SK-N-SH treated with all-trans-retinoic acid at 6 μM for 48 hours (cell line): ENCODE measurements at regions not wholly inside any gene's neighbourhood (a gene's known extent, or its start where the extent isn't known, plus 50 kb on each side); places are given as distances from the start of the nearest gene placed in this dataset.

Experiments
- ATAC-seq: fragments of 200-7000 bp; cut with Tn5 transposase; 3 replicates; pipeline ENCODE4 v1.9.1; 2020; ENCODE audit warnings: mild to moderate bottlenecking, moderate library complexity
- ARNTL ChIP-seq: fragments of 450-650 bp; formaldehyde crosslinking; IDR thresholded peaks from 2 replicates; pipeline ENCODE4 v1.5.0; 2020; ENCODE audit warnings: low read depth, mild to moderate bottlenecking, moderate library complexity, borderline replicate concordance
- BACH2 ChIP-seq: fragments of 250-450 bp; sonication (Bioruptor Pico); IDR thresholded peaks from 2 replicates; pipeline ENCODE4 v1.9.0; 2021; ENCODE audit warnings: mild to moderate bottlenecking, borderline replicate concordance
- CREB5 ChIP-seq: fragments of 250-450 bp; sonication (Bioruptor Pico); IDR thresholded peaks from 2 replicates; pipeline ENCODE4 v1.5.1; 2020; ENCODE audit warnings: low read depth, mild to moderate bottlenecking, moderate library complexity
- CSDC2 ChIP-seq: fragments of 250-450 bp; sonication (Bioruptor Pico); IDR thresholded peaks from 2 replicates; pipeline ENCODE4 v1.5.0; 2020; ENCODE audit warnings: mild to moderate bottlenecking, moderate library complexity
- CSRNP3 ChIP-seq: fragments of 250-450 bp; sonication (Bioruptor Pico); IDR thresholded peaks from 2 replicates; pipeline ENCODE4 v1.5.1; 2021; ENCODE audit warnings: mild to moderate bottlenecking, moderate library complexity
- GLIS3 ChIP-seq: fragments of 250-450 bp; sonication (Bioruptor Pico); IDR thresholded peaks from 2 replicates; pipeline ENCODE4 v1.5.0; 2020; ENCODE audit warnings: mild to moderate bottlenecking, moderate library complexity
- ISL1 ChIP-seq: fragments of 250-450 bp; sonication (Bioruptor Pico); IDR thresholded peaks from 2 replicates; pipeline ENCODE4 v2.1.2; 2022; ENCODE audit warnings: mild to moderate bottlenecking, moderate library complexity
- OSR1 ChIP-seq: fragments of 250-450 bp; sonication (Bioruptor Pico); IDR thresholded peaks from 2 replicates; pipeline ENCODE4 v1.8.0; 2022; ENCODE audit warnings: moderate library complexity, mild to moderate bottlenecking, inconsistent platforms
- PATZ1 ChIP-seq: fragments of 250-450 bp; sonication (Bioruptor Pico); IDR thresholded peaks from 2 replicates; pipeline ENCODE4 v1.8.0; 2020; ENCODE audit warnings: mild to moderate bottlenecking, moderate library complexity, borderline replicate concordance
- POU6F1 ChIP-seq: fragments of 250-450 bp; sonication (Bioruptor Pico); IDR thresholded peaks from 2 replicates; pipeline ENCODE4 v1.8.0; 2021; ENCODE audit warnings: low read depth, mild to moderate bottlenecking, moderate library complexity, borderline replicate concordance
- PPARA ChIP-seq: fragments of 250-450 bp; sonication (Bioruptor Pico); IDR thresholded peaks from 2 replicates; pipeline ENCODE4 v1.5.0; 2020; ENCODE audit warnings: mild to moderate bottlenecking, borderline replicate concordance
- RARB ChIP-seq: fragments of 250-450 bp; sonication (Bioruptor Pico); IDR thresholded peaks from 2 replicates; pipeline ENCODE4 v1.8.0; 2021; ENCODE audit warnings: mild to moderate bottlenecking, moderate library complexity
- SNAI2 ChIP-seq: fragments of 250-450 bp; sonication (Bioruptor Pico); IDR thresholded peaks from 2 replicates; pipeline ENCODE4 v1.5.0; 2020; ENCODE audit warnings: mild to moderate bottlenecking, moderate library complexity
- TSHZ2 ChIP-seq: fragments of 250-450 bp; sonication (Bioruptor Pico); IDR thresholded peaks from 2 replicates; pipeline ENCODE4 v1.5.0; 2020; ENCODE audit warnings: mild to moderate bottlenecking, moderate library complexity
- ZC3H10 ChIP-seq: fragments of 250-450 bp; sonication (Bioruptor Pico); IDR thresholded peaks from 2 replicates; pipeline ENCODE4 v1.5.1; 2021; ENCODE audit warnings: mild to moderate bottlenecking, moderate library complexity
- ZFP3 ChIP-seq: fragments of 250-450 bp; sonication (Bioruptor Pico); IDR thresholded peaks from 2 replicates; pipeline ENCODE4 v1.5.0; 2020; ENCODE audit warnings: mild to moderate bottlenecking, moderate library complexity
- ZFP30 ChIP-seq: fragments of 450-650 bp; formaldehyde crosslinking; IDR thresholded peaks from 2 replicates; pipeline ENCODE4 v1.5.0; 2022; ENCODE audit warnings: mild to moderate bottlenecking, moderate library complexity
- ZNF565 ChIP-seq: fragments of 450-650 bp; formaldehyde crosslinking; conservative IDR thresholded peaks from 2 replicates; pipeline ENCODE4 v1.5.0; 2020; ENCODE audit warnings: low read depth, mild to moderate bottlenecking, moderate library complexity
- ZNF70 ChIP-seq: fragments of 450-650 bp; formaldehyde crosslinking; IDR thresholded peaks from 2 replicates; pipeline ENCODE4 v1.5.0; 2020; ENCODE audit warnings: mild to moderate bottlenecking, moderate library complexity
- ZNF8 ChIP-seq: fragments of 450-650 bp; formaldehyde crosslinking; IDR thresholded peaks from 2 replicates; pipeline ENCODE4 v1.5.0; 2020; ENCODE audit warnings: mild to moderate bottlenecking, moderate library complexity

GRCh38 chr3:176172492-176172891 lies 1024.8 kb downstream of the TBL1XR1 start (continued):
- TF ChIP-seq ISL1 (CRISPR knock-in tag), result no peak
- no peak for TF ChIP-seq CSRNP3

GRCh38 chr3:176167272-176167671 lies 1030.0 kb downstream of the TBL1XR1 start:
- ATAC-seq, result no peak
- no peak for TF ChIP-seq CSDC2 (CRISPR knock-in tag)
- TF ChIP-seq, all 23 proteins: peak for 0

GRCh38 chr3:176160997-176161396 lies 1036.3 kb downstream of the TBL1XR1 start:
- TF ChIP-seq GLIS3, result no peak
- TF ChIP-seq ZNF70 (CRISPR knock-in tag), result no peak
- ATAC-seq, result no peak

- TF ChIP-seq ZFP3 (CRISPR knock-in tag), result no peak
- no peak for TF ChIP-seq PPARA (CRISPR knock-in tag)
- no peak for TF ChIP-seq ZNF565
- no peak for TF ChIP-seq PATZ1
- no peak for TF ChIP-seq SNAI2 (CRISPR knock-in tag)
- TF ChIP-seq ZFP30 (CRISPR knock-in tag), result no peak
- no peak for TF ChIP-seq CREB5 (CRISPR knock-in tag)
- no peak for TF ChIP-seq ARNTL (CRISPR knock-in tag)
- no peak for TF ChIP-seq ZC3H10 (CRISPR knock-in tag)
- TF ChIP-seq ZNF8, result no peak
- no peak for TF ChIP-seq ZNF70 (CRISPR knock-in tag)
- TF ChIP-seq BACH2, result no peak
- no peak for TF ChIP-seq CSRNP3
- no peak for TF ChIP-seq OSR1 (CRISPR knock-in tag)
- no peak for TF ChIP-seq POU6F1
- no peak for TF ChIP-seq ISL1 (CRISPR knock-in tag)
- no peak for TF ChIP-seq TSHZ2 (CRISPR knock-in tag)
- TF ChIP-seq RARB (CRISPR knock-in tag), result no peak
- TF ChIP-seq, all 23 proteins: peak for 0
- no peak for ATAC-seq
These were observed 1037.5 kb downstream of the TBL1XR1 start for GRCh38 chr3:176159796-176160195.
